ENCODE measurements at regions not wholly inside any gene's neighbourhood (a gene's known extent, or its start where the extent isn't known, plus 50 kb on each side); places are given as distances from the start of the nearest gene placed in this dataset.
"Not testable (repeated sequence)": the region's sequence is repeated elsewhere in the genome, so short reads cannot be mapped to it uniquely, and the experiment has no call there.

DNA sequence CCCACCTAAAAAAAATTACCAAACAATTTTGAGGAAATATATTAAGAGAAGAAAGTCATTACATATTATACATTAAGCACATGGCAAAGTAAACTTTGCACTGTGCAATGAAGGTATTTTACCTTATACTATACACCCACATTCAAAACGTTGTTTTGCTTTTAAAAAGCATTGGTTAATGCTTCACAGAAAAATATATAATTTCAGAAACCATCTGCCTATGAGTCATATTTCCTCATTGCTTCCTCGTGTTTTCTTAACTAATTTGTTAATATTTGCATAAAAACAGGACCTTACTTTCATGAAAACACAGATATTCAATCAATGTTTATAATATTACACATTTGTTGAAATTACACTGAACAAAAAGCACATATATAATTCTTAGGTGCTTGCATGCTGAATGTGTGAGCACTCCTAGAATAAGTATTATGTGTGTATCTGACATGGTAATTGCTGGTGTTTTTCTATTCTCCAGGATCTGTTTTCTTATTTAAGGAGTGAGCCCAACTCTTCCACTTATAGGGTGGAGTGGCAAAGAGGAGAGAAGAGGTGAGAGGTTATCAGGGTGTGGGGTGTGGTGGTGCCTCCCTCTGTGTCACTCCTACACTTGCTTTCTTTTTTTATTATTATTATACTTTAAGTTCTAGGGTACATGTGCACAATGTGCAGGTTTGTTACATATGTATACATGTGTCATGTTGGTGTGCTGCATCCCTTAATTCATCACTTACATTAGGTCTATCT is 95.1 kb upstream of the IQCM start:
- DNase-seq = no peak
- Histone ChIP-seq H3K27me3 (ENCODE audit: control insufficient read depth, insufficient read depth, low read length) (no peaks in the 10 kb centered on the region), H3K4me3 (ENCODE audit: insufficient read depth, low read depth, low read length) (no peak overlapping the region), H3K36me3 (replicated peaks; ENCODE audit: control insufficient read depth, insufficient read depth, low read length) (no peaks in the 10 kb centered on the region)

GRCh38 chr4:149911354-149911753 is 95.7 kb upstream of the IQCM start:
- H3K36me3 ChIP-seq (replicated peaks; ENCODE audit: control insufficient read depth, insufficient read depth, low read length) = no peaks in the 10 kb centered on the region
- no peak for DNase-seq
- no peak overlapping the region for H3K4me3 ChIP-seq (ENCODE audit: insufficient read depth, low read depth, low read length)
- no peaks in the 10 kb centered on the region for H3K27me3 ChIP-seq (ENCODE audit: control insufficient read depth, insufficient read depth, low read length)

GRCh38 chr4:149912000-149912399 is 96.4 kb upstream of the IQCM start:
- no peak for DNase-seq
- no peaks in the 10 kb centered on the region for H3K36me3 ChIP-seq (replicated peaks; ENCODE audit: control insufficient read depth, insufficient read depth, low read length)

GRCh38 chr4:149914119-149915115 is 98.8 kb upstream of the IQCM start:
- no peaks in the 10 kb centered on the region for H3K27me3 ChIP-seq (ENCODE audit: control insufficient read depth, insufficient read depth, low read length)
- peak; percentile 48 for DNase-seq
- no peaks in the 10 kb centered on the region for H3K36me3 ChIP-seq (replicated peaks; ENCODE audit: control insufficient read depth, insufficient read depth, low read length)
- H3K4me3 ChIP-seq (ENCODE audit: insufficient read depth, low read depth, low read length) = no peak overlapping the region

More at GRCh38 chr4:149912000-149912399, 96.4 kb upstream of the IQCM start:
- H3K4me3 ChIP-seq (ENCODE audit: insufficient read depth, low read depth, low read length) = no peak overlapping the region
- H3K27me3 ChIP-seq (ENCODE audit: control insufficient read depth, insufficient read depth, low read length) = no peaks in the 10 kb centered on the region

- not testable (repeated sequence) for DNase-seq; H3K27me3 ChIP-seq (ENCODE audit: control insufficient read depth, insufficient read depth, low read length)
- peak overlapping the region; percentile 10; the same call in 1 of the 2 replicates for H3K4me3 ChIP-seq (ENCODE audit: insufficient read depth, low read depth, low read length)
Observed at GRCh38 chr4:149915735-149916134, 100.1 kb upstream of the IQCM start.

GRCh38 chr4:149923736-149924135 is 108.1 kb upstream of the IQCM start:
- DNase-seq = no peak

More at GRCh38 chr4:149915735-149916134, 100.1 kb upstream of the IQCM start:
- not testable (repeated sequence) for H3K36me3 ChIP-seq (replicated peaks; ENCODE audit: control insufficient read depth, insufficient read depth, low read length)

GRCh38 chr4:149927514-149927913 is 111.9 kb upstream of the IQCM start:
- Histone ChIP-seq H3K36me3 (replicated peaks; ENCODE audit: control insufficient read depth, insufficient read depth, low read length) (no peaks in the 10 kb centered on the region), H3K4me3 (ENCODE audit: insufficient read depth, low read depth, low read length) (no peak overlapping the region), H3K27me3 (ENCODE audit: control insufficient read depth, insufficient read depth, low read length) (no peaks in the 10 kb centered on the region)
- no peak for DNase-seq

More at GRCh38 chr4:149923736-149924135, 108.1 kb upstream of the IQCM start:
- no peak overlapping the region for H3K4me3 ChIP-seq (ENCODE audit: insufficient read depth, low read depth, low read length)
- no peaks in the 10 kb centered on the region for H3K36me3 ChIP-seq (replicated peaks; ENCODE audit: control insufficient read depth, insufficient read depth, low read length)
- no peaks in the 10 kb centered on the region for H3K27me3 ChIP-seq (ENCODE audit: control insufficient read depth, insufficient read depth, low read length)

- H3K4me3 ChIP-seq (ENCODE audit: insufficient read depth, low read depth, low read length) = no peak overlapping the region
- DNase-seq = no peak
Observed at GRCh38 chr4:149928507-149928906, 112.9 kb upstream of the IQCM start.

DNA sequence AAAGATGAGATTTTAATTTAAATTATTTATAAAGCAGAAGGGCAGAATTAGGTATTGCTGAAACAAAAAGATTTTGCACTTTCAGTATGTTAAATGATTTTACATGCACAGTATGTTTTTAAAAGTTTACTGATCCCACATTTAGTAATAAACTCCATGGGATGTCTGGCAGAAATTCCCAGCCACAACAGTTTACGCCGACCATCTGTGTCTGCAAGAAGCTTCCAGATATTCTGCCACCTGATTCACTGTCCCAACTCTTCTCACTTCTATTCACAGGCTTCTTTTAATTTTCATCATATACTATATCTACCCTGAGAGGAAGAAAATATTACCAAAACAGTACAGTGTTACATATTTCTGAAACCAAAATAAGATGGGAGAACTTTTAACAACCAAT is 115.8 kb upstream of the IQCM start:
- Histone ChIP-seq H3K36me3 (replicated peaks; ENCODE audit: control insufficient read depth, insufficient read depth, low read length) (no peaks in the 10 kb centered on the region), H3K4me3 (ENCODE audit: insufficient read depth, low read depth, low read length) (no peak overlapping the region), H3K27me3 (ENCODE audit: control insufficient read depth, insufficient read depth, low read length) (no peaks in the 10 kb centered on the region)
- DNase-seq = no peak

More at GRCh38 chr4:149928507-149928906, 112.9 kb upstream of the IQCM start:
- H3K36me3 ChIP-seq (replicated peaks; ENCODE audit: control insufficient read depth, insufficient read depth, low read length) = no peaks in the 10 kb centered on the region
- no peaks in the 10 kb centered on the region for H3K27me3 ChIP-seq (ENCODE audit: control insufficient read depth, insufficient read depth, low read length)

DNA sequence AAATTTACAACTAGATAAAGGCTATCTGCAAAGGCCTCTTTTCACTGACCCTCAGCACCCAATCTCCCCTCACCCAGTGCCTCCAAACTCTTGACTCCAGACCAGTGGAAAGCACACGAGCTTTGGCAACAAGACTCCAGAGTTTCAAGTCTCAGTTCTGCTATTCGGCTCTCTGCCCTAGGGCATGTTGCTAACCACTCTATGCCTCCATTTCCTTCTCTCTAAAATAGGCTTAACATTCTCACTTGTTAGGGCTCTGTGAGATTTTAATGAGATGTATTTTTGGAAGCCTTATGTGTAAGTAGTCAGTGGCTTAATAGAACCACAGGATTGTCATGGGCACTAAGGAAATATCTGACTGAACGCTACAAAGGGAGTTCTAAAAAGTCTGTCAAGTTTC is 116.5 kb upstream of the IQCM start:
- no peak overlapping the region for H3K4me3 ChIP-seq (ENCODE audit: insufficient read depth, low read depth, low read length)
- DNase-seq = no peak
- H3K36me3 ChIP-seq (replicated peaks; ENCODE audit: control insufficient read depth, insufficient read depth, low read length) = no peaks in the 10 kb centered on the region
- no peaks in the 10 kb centered on the region for H3K27me3 ChIP-seq (ENCODE audit: control insufficient read depth, insufficient read depth, low read length)

DNA sequence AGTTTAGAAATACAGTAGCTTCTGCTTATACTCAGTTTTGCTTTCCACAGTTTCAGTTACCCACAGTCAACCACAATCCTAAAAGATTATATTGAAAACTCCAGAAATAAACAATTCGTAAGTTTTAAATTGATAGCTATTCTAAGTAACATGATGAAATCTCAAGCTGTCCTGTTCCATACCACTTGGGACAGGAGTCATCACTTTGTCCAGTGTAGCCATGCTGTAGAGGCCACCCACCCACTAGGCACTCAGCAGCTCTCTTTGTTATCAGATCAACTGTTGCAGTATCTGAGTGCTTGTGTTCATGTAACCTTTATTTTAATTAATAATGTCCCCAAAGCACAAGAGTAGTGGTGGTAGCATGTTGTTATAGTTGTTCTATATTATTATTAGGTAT is 117.5 kb upstream of the IQCM start:
- H3K27me3 ChIP-seq (ENCODE audit: control insufficient read depth, insufficient read depth, low read length) = no peaks in the 10 kb centered on the region
- H3K4me3 ChIP-seq (ENCODE audit: insufficient read depth, low read depth, low read length) = no peak overlapping the region
- H3K36me3 ChIP-seq (replicated peaks; ENCODE audit: control insufficient read depth, insufficient read depth, low read length) = no peaks in the 10 kb centered on the region
- no peak for DNase-seq

DNA sequence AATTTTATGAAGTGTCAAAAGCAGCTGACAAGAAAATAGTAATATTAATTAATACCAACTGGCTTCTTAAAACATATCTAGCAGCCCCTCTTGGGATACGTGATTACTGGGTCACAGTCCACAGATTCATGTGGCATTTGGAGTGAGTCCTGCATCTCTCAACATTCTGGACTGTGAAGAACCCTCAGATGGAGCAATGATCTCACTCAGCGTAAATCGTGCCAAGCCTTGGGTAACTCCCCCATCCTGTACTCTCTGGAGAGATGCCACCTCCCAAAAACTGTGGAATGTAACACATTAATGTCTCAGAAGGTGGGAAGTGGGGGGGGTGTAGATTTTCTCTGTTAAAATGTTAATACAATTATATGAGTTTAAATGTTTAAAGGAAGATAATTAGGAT is 118.2 kb upstream of the IQCM start:
- H3K4me3 ChIP-seq (ENCODE audit: insufficient read depth, low read depth, low read length) = no peak overlapping the region
- DNase-seq = no peak
- no peaks in the 10 kb centered on the region for H3K27me3 ChIP-seq (ENCODE audit: control insufficient read depth, insufficient read depth, low read length)
- no peaks in the 10 kb centered on the region for H3K36me3 ChIP-seq (replicated peaks; ENCODE audit: control insufficient read depth, insufficient read depth, low read length)

GRCh38 chr4:149949381-149949780 is 128.9 kb upstream of the DCLK2 start:
- no peak overlapping the region for H3K4me3 ChIP-seq (ENCODE audit: insufficient read depth, low read depth, low read length)
- H3K27me3 ChIP-seq (ENCODE audit: control insufficient read depth, insufficient read depth, low read length) = no peaks in the 10 kb centered on the region
- DNase-seq = no peak
- no peaks in the 10 kb centered on the region for H3K36me3 ChIP-seq (replicated peaks; ENCODE audit: control insufficient read depth, insufficient read depth, low read length)

DNA sequence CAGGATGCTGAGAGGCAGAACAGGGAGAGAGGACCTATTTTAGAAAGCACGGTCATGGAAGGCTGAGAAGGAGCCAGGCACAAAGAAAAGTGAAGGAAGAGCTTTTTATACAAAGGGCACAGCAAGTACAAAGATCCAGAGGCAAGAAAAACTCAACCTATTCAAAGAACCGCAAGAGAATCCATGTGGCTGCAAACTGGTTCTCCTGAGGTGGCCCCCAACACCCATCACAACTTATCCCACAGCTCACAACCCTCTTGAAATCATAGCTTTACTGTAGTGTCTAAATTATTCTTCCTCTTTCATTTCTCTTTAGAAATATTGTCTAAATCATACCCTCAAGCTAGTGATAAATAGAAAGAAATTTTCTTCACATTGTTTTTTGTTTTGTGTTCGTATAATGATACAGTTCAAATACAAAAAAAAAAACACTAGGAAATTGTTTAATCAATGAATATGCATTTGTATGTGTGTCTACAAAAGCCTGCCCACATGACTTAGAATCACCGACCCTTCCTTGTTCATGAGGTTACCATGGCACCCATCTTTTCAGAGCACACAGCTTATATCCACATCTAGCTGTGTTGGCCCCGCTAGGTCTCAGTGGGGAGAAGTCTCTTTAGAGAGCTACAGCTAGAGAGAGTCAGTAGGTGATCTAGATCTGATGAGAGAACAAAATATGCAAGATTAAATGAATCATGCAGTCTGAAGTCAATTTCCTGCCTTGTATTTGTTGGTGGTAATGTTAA is 126.9 kb upstream of the DCLK2 start:
- no peaks in the 10 kb centered on the region for H3K36me3 ChIP-seq (replicated peaks; ENCODE audit: control insufficient read depth, insufficient read depth, low read length)
- H3K4me3 ChIP-seq (ENCODE audit: insufficient read depth, low read depth, low read length) = no peak overlapping the region
- no peaks in the 10 kb centered on the region for H3K27me3 ChIP-seq (ENCODE audit: control insufficient read depth, insufficient read depth, low read length)
- DNase-seq = peak; percentile 0

All from H7 (cell line).